ENCODE measurements at regions not wholly inside any gene's neighbourhood (a gene's known extent, or its start where the extent isn't known, plus 50 kb on each side); places are given as distances from the start of the nearest gene placed in this dataset.

- no peak for FAIRE-seq
Observed at GRCh38 chr9:109953300-109953699, 173.3 kb downstream of the PALM2AKAP2 start.

- FAIRE-seq: no peak
Observed at GRCh38 chr9:109953813-109954497, 174.0 kb downstream of the PALM2AKAP2 start.

GRCh38 chr9:109956717-109957440, 176.9 kb downstream of the PALM2AKAP2 start:
- FAIRE-seq: no peak

- FAIRE-seq: no peak
Observed at GRCh38 chr9:109959679-109960078, 179.7 kb downstream of the PALM2AKAP2 start.

GRCh38 chr9:109961626-109962025, 181.6 kb downstream of the PALM2AKAP2 start:
- FAIRE-seq: no peak

GRCh38 chr9:109962215-109962614, 182.2 kb downstream of the PALM2AKAP2 start:
- no peak for FAIRE-seq

GRCh38 chr9:109963079-109963478, 183.1 kb downstream of the PALM2AKAP2 start:
- FAIRE-seq: no peak

GRCh38 chr9:109966643-109967368, 186.8 kb downstream of the PALM2AKAP2 start:
- no peak for FAIRE-seq

- no peak for FAIRE-seq
Observed at GRCh38 chr9:109967651-109968642, 187.9 kb downstream of the PALM2AKAP2 start.

- FAIRE-seq: no peak
Observed at GRCh38 chr9:109969011-109969410, 189.0 kb downstream of the PALM2AKAP2 start.

GRCh38 chr9:109969573-109970237, 189.7 kb downstream of the PALM2AKAP2 start:
- no peak for FAIRE-seq

- no peak for FAIRE-seq
Observed at GRCh38 chr9:109971226-109971625, 191.2 kb downstream of the PALM2AKAP2 start.

GRCh38 chr9:109972026-109972882, 192.3 kb downstream of the PALM2AKAP2 start:
- FAIRE-seq: no peak

GRCh38 chr9:109973336-109973735, 193.3 kb downstream of the PALM2AKAP2 start:
- FAIRE-seq: no peak

- no peak for FAIRE-seq
Observed at GRCh38 chr9:109974143-109974917, 194.3 kb downstream of the PALM2AKAP2 start.

- no peak for FAIRE-seq
Observed at GRCh38 chr9:109974918-109975276, 194.9 kb downstream of the PALM2AKAP2 start.

GRCh38 chr9:109975574-109976295, 195.7 kb downstream of the PALM2AKAP2 start:
- no peak for FAIRE-seq

GRCh38 chr9:109976303-109976702, 196.3 kb downstream of the PALM2AKAP2 start:
- no peak for FAIRE-seq

- FAIRE-seq: no peak
Observed at GRCh38 chr9:109977521-109977920, 197.5 kb downstream of the PALM2AKAP2 start.

Data from endometrium (tissue), 2 donors.